HG03442 (cell line): ENCODE measurements at regions not wholly inside any gene's neighbourhood (a gene's known extent, or its start where the extent isn't known, plus 50 kb on each side); places are given as distances from the start of the nearest gene placed in this dataset.

Source experiments
- ATAC-seq: cut with Tn5 transposase; IDR thresholded peaks from one replicate; pipeline ENCODE4 v1.9.1; 2021; ENCODE audit warnings: mild to moderate bottlenecking, moderate library complexity; ENCODE audit not compliant: unreplicated experiment

- ATAC-seq = no peak
Observed at GRCh38 chr5:2658881-2659470, 92.5 kb downstream of the IRX2 start.

- no peak for ATAC-seq
Observed at GRCh38 chr5:2658447-2658846, 93.0 kb downstream of the IRX2 start.

DNA sequence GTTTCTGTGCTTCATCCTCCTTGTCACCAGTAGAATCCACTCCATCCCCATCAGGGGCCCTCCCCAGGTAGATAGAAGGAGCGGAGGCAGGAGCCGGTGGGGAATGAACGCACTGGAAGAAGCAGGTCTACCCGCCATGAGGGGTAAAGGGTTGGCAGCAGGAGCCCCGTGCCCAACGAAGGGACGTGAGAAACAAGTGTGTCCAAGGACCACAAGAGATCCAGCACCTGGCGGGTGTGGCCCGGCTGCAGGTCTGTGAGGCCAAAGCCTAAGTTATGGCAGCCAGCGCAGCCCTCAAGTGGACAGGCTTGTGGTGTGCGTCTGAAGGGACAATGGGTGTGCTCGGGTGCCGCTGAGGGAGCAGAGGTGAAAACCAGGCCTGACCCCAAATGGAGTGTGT is 94.3 kb downstream of the IRX2 start:
- ATAC-seq = no peak

GRCh38 chr5:2656206-2656605 is 95.3 kb downstream of the IRX2 start:
- no peak for ATAC-seq

DNA sequence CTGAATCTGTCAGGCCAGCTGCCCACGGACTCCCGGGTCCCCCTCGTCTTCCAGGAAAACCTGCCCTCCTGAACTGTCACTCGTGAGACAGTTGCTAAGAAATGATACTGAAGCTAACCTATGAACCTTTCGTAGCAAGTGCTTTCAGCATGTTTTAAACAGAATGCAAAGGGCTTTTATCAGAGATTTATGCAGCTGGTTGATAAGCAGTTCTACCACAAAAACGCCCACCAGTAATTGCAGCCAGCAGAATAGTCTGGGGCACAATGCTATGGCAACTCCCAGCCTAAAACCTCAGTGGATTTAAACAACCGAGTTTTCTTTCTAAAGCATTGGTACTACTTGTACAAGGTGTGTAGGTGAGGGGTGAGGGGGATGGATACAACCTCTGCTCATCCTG is 97.5 kb downstream of the IRX2 start:
- ATAC-seq = no peak

DNA sequence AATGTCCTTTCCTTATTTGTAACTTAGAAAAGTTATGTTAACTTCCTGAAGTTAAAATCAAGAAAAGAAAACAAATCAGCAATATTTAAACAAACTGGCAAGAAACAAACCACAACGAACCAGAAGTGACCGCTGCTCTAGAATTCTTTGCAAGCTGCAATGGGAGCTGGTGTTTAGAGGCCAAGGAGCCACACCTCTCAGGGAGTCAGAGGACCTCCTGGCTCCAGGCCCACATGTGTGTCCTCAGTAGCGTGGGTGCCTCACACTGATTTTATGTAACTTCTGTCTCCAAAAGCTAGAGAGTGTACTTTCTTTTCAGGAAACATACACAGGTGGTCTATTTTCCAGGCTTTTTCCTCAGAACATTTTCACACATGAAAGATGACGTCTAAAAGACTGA is 100.4 kb downstream of the IRX2 start:
- no peak for ATAC-seq

DNA sequence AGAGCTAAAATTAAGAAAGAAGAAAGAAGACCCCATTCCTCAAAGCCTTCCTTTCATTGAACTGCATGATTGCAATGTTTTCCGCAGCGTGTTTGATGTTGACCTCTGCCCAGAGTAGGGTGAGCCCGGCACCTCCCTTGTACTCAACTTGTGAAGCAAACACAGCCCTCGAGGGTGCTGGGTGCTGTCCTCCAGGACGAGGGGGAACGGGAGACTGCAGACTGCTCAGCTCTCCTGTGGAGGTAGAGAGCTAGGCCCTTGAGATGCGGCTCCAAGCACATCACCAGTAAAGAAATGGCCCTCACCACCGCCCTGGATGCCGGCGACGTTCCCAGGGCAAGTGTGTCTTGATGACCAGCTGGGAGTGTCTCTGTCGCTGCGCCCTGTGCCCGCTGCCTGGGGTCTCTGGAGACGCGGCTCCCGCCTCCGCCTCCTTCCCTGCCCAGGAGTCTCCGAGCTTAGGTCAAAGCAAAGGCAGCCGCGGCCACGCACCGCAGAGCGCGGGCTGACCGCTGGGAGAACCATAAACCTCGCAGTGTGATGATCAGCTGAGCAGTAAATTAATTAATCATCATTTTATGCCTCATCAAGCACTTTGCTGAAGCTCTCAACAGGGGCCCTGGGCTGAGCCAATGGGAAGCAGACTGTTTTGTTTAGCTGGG is 108.7 kb downstream of the IRX2 start:
- no peak for ATAC-seq

DNA sequence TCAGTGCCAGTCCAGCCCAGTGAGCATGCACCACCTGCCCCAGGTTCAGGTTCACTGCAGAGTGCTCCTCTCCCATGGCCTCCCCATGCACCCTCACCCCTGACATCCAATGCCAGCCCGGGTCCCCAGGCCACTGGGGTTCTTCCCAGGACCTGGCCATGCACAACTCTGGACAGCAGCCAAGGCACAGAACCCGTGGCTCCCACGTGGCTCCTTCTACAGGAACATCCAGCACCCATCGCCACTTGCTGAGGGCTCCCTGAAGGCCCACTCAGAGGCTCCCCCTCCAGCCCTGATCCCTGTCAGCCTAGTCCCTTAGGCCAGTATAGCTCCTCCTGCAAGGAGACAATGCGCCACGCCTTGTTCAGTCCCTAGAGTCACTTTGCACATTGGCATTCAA is 110.8 kb downstream of the IRX2 start:
- no peak for ATAC-seq

DNA sequence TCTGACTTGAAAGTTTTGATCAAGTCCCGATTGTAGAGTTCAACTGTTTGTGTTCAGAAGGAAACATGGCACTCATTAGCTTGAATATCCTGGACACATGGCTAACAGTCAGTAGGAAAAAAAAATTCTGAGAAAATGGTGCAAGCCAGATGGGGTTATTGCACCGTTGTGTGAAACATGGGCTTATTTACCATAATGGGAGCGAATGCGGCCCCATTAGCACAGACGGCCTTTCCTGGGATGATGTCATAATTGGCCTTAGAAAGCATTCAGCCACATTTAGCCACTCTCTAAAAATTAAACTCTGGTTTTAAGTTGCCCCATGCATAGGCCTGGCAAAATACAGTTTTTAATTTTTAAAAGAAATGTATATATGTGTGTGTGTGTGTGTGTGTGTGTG is 112.1 kb downstream of the IRX2 start:
- ATAC-seq = no peak

- no peak for ATAC-seq
Observed at GRCh38 chr5:2634399-2635176, 116.9 kb downstream of the IRX2 start.

GRCh38 chr5:2633992-2634391 is 117.5 kb downstream of the IRX2 start:
- no peak for ATAC-seq

GRCh38 chr5:2631758-2632157 is 119.7 kb downstream of the IRX2 start:
- no peak for ATAC-seq

DNA sequence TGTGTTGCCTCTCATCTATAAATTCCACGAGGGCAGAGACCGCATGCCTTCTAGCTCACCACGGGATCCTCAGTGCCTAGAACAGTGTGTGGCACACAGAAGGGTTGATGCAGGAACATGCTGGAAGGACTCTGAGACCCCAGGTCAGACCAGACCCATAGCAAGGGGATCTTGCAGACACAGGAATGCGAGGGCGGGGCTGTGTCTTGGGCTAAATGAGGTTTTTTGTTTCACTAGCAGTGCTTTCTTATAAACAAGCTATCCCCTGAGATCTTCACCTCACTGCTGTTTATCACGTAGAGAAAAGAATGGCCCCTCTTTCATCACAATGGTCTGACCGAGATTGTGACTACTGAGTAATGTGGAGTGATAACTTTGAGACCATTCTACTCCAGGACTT is 122.4 kb downstream of the IRX2 start:
- ATAC-seq = no peak

GRCh38 chr5:2627867-2628266 is 123.6 kb downstream of the IRX2 start:
- no peak for ATAC-seq

- ATAC-seq = no peak
Observed at GRCh38 chr5:2626572-2626971, 124.9 kb downstream of the IRX2 start.

DNA sequence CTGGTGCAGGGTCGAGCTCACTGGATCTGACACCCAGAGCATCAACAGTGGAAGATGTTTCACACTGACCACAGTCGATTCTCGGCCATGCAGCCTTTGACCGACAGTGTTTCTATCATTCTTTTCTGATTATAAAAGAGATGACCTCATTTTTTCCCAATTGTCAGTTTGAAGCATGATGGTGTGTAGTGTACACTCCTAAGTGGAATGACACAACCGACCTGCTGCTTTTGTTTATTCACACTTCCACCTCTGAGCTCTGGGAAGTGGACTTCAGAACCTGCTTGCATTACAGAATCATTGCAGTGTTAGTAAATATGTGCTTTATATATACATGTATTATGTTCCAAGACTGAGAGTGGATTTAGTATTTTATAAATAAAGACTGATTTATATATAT is 128.6 kb downstream of the IRX2 start:
- no peak for ATAC-seq

GRCh38 chr5:2621631-2622030 is 129.8 kb downstream of the IRX2 start:
- ATAC-seq = no peak

- ATAC-seq = no peak
Observed at GRCh38 chr5:2619216-2619615, 132.3 kb downstream of the IRX2 start.

DNA sequence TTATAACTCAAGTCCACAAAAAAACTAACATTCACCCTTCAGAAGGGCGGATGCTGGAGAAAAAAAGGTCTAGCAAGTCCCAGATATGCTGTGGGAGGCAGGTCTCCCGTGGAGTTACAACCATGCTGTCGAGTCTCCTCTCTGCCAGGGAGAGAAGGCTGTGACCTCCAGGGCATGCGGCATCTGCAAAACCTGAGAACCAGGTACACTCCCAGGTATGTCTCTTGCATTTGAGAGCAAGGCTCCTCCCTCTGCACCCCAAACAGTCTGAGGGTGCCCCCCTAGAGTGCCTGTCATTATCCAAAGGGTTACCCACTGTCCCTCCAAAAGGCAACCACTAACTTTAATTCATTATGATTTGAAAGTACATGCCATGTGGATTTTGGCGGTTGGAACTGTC is 134.0 kb downstream of the IRX2 start:
- no peak for ATAC-seq

GRCh38 chr5:2615917-2616316 is 135.6 kb downstream of the IRX2 start:
- ATAC-seq = no peak

DNA sequence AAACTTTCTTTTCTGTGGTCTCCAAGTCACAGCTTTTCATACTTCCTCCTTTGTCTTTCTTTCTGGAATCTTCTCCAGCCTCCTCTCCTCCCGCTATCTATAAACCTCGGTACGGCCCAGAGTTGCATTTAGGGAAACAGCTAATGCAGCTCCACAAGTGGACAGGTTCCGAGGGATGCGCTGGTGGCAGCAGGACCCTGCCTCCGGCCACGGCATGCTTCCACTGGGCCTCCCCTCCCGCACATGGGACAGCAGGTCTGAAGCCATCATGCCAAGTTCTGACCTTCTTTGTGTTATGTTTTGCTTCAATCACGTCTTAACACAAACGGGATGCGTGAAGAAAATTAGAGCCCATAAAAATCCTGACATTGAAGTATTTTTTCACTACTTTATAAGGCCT is 136.9 kb downstream of the IRX2 start:
- no peak for ATAC-seq

DNA sequence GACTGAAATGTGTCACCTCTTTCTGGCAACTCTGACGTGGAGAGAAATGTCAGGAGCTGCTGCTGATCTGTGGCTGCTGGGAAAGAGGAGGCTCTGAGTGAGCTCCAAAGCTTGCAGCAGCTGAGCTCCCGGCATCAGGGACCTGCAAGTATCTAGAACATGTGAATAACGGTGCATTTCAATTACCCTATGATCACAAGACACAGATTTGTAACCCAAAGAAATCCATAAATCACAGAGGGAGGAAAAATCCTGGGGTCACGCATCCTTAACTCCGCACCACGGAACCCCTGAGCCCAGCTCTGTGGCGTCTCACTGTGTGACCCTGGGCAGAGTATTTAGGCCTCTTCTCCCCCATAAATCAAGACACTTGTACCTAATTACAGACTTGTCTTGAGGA is 139.8 kb downstream of the IRX2 start:
- no peak for ATAC-seq
